ENCODE measurements at regions not wholly inside any gene's neighbourhood (a gene's known extent, or its start where the extent isn't known, plus 50 kb on each side); places are given as distances from the start of the nearest gene placed in this dataset.
A peak's percentile ranks its signal among the peaks of the same experiment; 100 is the strongest.

DNA sequence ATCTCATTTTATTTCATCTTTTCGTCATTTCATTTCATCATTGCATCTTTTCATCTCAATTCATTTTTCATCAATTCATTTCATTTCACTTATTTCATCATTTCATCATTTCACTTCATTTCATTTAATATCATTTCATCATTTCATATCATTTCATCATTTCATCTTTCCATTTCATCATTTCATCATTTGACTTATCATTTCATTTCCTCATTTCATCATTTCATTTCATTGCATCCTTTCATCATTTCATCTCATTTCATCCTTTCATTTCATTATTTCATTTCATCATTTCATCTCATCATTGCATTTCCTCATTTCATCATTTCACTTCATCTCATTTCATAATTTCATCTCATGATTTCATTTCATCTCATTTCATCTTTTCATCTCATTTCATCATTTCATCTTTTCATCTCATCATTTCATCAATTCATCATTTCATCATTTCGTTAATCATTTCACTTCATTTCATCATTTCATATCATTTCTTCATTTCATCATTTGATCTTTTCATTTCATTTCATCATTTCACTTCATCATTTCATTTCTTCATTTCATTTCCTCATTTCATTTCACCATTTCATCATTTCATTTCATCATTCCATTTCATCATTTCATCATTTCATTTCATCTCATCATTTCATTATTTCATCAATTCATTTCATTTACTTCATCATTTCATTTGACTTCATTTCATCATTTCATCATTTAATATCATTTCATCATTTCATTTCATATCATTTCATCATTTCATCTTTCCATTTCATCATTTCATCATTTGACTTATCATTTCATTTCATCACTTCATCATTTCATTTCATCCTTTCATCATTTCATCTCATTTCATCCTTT, 176.2 kb downstream of the ZNF92 start (continued):
- TF ChIP-seq, protein P1, sequence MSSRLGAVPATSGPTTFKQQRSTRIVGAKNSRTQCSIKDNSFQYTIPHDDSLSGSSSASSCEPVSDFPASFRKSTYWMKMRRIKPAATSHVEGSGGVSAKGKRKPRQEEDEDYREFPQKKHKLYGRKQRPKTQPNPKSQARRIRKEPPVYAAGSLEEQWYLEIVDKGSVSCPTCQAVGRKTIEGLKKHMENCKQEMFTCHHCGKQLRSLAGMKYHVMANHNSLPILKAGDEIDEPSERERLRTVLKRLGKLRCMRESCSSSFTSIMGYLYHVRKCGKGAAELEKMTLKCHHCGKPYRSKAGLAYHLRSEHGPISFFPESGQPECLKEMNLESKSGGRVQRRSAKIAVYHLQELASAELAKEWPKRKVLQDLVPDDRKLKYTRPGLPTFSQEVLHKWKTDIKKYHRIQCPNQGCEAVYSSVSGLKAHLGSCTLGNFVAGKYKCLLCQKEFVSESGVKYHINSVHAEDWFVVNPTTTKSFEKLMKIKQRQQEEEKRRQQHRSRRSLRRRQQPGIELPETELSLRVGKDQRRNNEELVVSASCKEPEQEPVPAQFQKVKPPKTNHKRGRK (tag; IDR thresholded peaks at IDR 0.05): peak; percentile 82; the same call in 1 of the 2 replicates
- TF ChIP-seq SNIP1 (IDR thresholded peaks at IDR 0.05; ENCODE audit: low read depth) (0 out of 2 replicates have a peak, but pooled peaks have one; percentile 40), BCOR (IDR thresholded peaks at IDR 0.05) (peak; percentile 77; the same call in 1 of the 2 replicates), KHSRP (IDR thresholded peaks at IDR 0.05) (0 out of 2 replicates have a peak, but pooled peaks have one; percentile 29), SMARCE1 (IDR thresholded peaks at IDR 0.05) (peak; percentile 60; the same call in 1 of the 2 replicates), FOXK2 (conservative IDR thresholded peaks at IDR 0.05 in 1 of 2, IDR thresholded peaks at IDR 0.05 in 1 of 2; ENCODE audit: low read depth in 2 of 2) (0 out of 4 replicates have a peak, but pooled peaks of 1 of the 2 experiments have one; percentile 18), THRAP3 (IDR thresholded peaks at IDR 0.05; ENCODE audit: borderline replicate concordance) (peak; percentile 86; the same call in 1 of the 2 replicates)
- TF ChIP-seq, protein P2, sequence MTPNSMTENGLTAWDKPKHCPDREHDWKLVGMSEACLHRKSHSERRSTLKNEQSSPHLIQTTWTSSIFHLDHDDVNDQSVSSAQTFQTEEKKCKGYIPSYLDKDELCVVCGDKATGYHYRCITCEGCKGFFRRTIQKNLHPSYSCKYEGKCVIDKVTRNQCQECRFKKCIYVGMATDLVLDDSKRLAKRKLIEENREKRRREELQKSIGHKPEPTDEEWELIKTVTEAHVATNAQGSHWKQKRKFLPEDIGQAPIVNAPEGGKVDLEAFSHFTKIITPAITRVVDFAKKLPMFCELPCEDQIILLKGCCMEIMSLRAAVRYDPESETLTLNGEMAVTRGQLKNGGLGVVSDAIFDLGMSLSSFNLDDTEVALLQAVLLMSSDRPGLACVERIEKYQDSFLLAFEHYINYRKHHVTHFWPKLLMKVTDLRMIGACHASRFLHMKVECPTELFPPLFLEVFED (CRISPR knock-in tag; conservative IDR thresholded peaks at IDR 0.05): 0 out of 2 replicates have a peak, but pooled peaks have one; percentile 24
- TF ChIP-seq, protein P3, sequence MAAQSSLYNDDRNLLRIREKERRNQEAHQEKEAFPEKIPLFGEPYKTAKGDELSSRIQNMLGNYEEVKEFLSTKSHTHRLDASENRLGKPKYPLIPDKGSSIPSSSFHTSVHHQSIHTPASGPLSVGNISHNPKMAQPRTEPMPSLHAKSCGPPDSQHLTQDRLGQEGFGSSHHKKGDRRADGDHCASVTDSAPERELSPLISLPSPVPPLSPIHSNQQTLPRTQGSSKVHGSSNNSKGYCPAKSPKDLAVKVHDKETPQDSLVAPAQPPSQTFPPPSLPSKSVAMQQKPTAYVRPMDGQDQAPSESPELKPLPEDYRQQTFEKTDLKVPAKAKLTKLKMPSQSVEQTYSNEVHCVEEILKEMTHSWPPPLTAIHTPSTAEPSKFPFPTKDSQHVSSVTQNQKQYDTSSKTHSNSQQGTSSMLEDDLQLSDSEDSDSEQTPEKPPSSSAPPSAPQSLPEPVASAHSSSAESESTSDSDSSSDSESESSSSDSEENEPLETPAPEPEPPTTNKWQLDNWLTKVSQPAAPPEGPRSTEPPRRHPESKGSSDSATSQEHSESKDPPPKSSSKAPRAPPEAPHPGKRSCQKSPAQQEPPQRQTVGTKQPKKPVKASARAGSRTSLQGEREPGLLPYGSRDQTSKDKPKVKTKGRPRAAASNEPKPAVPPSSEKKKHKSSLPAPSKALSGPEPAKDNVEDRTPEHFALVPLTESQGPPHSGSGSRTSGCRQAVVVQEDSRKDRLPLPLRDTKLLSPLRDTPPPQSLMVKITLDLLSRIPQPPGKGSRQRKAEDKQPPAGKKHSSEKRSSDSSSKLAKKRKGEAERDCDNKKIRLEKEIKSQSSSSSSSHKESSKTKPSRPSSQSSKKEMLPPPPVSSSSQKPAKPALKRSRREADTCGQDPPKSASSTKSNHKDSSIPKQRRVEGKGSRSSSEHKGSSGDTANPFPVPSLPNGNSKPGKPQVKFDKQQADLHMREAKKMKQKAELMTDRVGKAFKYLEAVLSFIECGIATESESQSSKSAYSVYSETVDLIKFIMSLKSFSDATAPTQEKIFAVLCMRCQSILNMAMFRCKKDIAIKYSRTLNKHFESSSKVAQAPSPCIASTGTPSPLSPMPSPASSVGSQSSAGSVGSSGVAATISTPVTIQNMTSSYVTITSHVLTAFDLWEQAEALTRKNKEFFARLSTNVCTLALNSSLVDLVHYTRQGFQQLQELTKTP (IDR thresholded peaks at IDR 0.05; ENCODE audit: low read depth in 1 of 2, partially characterized antibody in 2 of 2): peak in 1 of 2 experiments; percentile 70
- TF ChIP-seq, protein P4, sequence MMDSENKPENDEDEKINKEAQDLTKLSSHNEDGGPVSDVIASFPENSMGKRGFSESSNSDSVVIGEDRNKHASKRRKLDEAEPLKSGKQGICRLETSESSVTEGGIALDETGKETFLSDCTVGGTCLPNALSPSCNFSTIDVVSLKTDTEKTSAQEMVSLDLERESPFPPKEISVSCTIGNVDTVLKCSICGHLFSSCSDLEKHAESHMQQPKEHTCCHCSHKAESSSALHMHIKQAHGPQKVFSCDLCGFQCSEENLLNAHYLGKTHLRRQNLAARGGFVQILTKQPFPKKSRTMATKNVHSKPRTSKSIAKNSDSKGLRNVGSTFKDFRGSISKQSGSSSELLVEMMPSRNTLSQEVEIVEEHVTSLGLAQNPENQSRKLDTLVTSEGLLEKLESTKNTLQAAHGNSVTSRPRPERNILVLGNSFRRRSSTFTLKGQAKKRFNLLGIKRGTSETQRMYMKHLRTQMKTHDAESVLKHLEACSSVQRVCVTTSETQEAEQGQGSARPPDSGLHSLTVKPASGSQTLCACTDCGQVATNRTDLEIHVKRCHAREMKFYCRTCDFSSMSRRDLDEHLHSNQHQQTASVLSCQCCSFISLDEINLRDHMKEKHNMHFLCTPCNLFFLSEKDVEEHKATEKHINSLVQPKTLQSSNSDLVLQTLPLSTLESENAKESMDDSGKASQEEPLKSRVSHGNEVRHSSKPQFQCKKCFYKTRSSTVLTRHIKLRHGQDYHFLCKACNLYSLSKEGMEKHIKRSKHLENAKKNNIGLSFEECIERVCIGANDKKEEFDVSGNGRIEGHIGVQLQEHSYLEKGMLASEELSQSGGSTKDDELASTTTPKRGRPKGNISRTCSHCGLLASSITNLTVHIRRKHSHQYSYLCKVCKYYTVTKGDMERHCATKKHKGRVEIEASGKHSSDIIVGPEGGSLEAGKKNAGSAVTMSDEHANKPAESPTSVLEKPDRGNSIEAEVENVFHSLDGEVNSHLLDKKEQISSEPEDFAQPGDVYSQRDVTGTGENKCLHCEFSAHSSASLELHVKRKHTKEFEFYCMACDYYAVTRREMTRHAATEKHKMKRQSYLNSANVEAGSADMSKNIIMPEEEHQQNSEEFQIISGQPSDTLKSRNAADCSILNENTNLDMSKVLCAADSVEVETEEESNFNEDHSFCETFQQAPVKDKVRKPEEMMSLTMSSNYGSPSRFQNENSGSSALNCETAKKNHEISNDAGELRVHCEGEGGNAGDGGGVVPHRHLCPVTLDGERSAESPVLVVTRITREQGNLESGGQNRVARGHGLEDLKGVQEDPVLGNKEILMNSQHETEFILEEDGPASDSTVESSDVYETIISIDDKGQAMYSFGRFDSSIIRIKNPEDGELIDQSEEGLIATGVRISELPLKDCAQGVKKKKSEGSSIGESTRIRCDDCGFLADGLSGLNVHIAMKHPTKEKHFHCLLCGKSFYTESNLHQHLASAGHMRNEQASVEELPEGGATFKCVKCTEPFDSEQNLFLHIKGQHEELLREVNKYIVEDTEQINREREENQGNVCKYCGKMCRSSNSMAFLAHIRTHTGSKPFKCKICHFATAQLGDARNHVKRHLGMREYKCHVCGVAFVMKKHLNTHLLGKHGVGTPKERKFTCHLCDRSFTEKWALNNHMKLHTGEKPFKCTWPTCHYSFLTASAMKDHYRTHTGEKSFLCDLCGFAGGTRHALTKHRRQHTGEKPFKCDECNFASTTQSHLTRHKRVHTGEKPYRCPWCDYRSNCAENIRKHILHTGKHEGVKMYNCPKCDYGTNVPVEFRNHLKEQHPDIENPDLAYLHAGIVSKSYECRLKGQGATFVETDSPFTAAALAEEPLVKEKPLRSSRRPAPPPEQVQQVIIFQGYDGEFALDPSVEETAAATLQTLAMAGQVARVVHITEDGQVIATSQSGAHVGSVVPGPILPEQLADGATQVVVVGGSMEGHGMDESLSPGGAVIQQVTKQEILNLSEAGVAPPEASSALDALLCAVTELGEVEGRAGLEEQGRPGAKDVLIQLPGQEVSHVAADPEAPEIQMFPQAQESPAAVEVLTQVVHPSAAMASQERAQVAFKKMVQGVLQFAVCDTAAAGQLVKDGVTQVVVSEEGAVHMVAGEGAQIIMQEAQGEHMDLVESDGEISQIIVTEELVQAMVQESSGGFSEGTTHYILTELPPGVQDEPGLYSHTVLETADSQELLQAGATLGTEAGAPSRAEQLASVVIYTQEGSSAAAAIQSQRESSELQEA (IDR thresholded peaks at IDR 0.05; ENCODE audit: low read depth): peak; percentile 54; the same call in 1 of the 2 replicates

Measured in K562 (cell line).